ENCODE measurements at regions not wholly inside any gene's neighbourhood (a gene's known extent, or its start where the extent isn't known, plus 50 kb on each side); places are given as distances from the start of the nearest gene placed in this dataset.
A peak's percentile ranks its signal among the peaks of the same experiment; 100 is the strongest.

- Histone ChIP-seq H3K9me3 (ENCODE audit: control insufficient read depth, low read length) (no peaks in the 10 kb centered on the region), H3K4me3 (ENCODE audit: extremely low read depth, insufficient read depth, low read length, poor library complexity, severe bottlenecking) (no peak overlapping the region), H3K4me1 (ENCODE audit: control insufficient read depth, insufficient read depth, low read length, poor library complexity, severe bottlenecking) (peaks cover 3% of the 10 kb centered on the region), H3K36me3 (ENCODE audit: control insufficient read depth, insufficient read depth, low read length) (no peaks in the 10 kb centered on the region), H3K27ac (ENCODE audit: low read depth, low read length, severe bottlenecking) (no peak overlapping the region)
- WGBS, 2 experiments (ENCODE audit: insufficient coverage in 2 of 2) = no CpG with 5 or more reads among the region's 1 CpG
Measured at GRCh38 chr4:179415037-179415846, 1973.0 kb upstream of the AGA start.

- H3K36me3 ChIP-seq (ENCODE audit: control insufficient read depth, insufficient read depth, low read length) = no peaks in the 10 kb centered on the region
- no peak overlapping the region for H3K4me3 ChIP-seq (ENCODE audit: extremely low read depth, insufficient read depth, low read length, poor library complexity, severe bottlenecking)
- peaks cover 3% of the 10 kb centered on the region for H3K4me1 ChIP-seq (ENCODE audit: control insufficient read depth, insufficient read depth, low read length, poor library complexity, severe bottlenecking)
- H3K9me3 ChIP-seq (ENCODE audit: control insufficient read depth, low read length) = no peaks in the 10 kb centered on the region
- no peak overlapping the region for H3K27ac ChIP-seq (ENCODE audit: low read depth, low read length, severe bottlenecking)
- no CpG with 5 or more reads among the region's 1 CpG for WGBS, 2 experiments (ENCODE audit: insufficient coverage in 2 of 2)
Measured at GRCh38 chr4:179415847-179416223, 1973.6 kb upstream of the AGA start.

GRCh38 chr4:179417357-179417756, 1975.1 kb upstream of the AGA start:
- H3K4me1 ChIP-seq (ENCODE audit: control insufficient read depth, insufficient read depth, low read length, poor library complexity, severe bottlenecking) = peaks cover 3% of the 10 kb centered on the region
- H3K4me3 ChIP-seq (ENCODE audit: extremely low read depth, insufficient read depth, low read length, poor library complexity, severe bottlenecking) = no peak overlapping the region
- H3K36me3 ChIP-seq (ENCODE audit: control insufficient read depth, insufficient read depth, low read length) = no peaks in the 10 kb centered on the region
- no peaks in the 10 kb centered on the region for H3K9me3 ChIP-seq (ENCODE audit: control insufficient read depth, low read length)
- H3K27ac ChIP-seq (ENCODE audit: low read depth, low read length, severe bottlenecking) = no peak overlapping the region
- no CpG with 5 or more reads among the region's 2 CpGs for WGBS, 2 experiments (ENCODE audit: insufficient coverage in 2 of 2)

- 90 to 100% methylated on average over 2 to 3 of the region's 4 CpGs for WGBS, 2 experiments (ENCODE audit: insufficient coverage in 2 of 2)
- Histone ChIP-seq H3K27ac (ENCODE audit: low read depth, low read length, severe bottlenecking) (no peak overlapping the region), H3K36me3 (ENCODE audit: control insufficient read depth, insufficient read depth, low read length) (no peaks in the 10 kb centered on the region), H3K4me1 (ENCODE audit: control insufficient read depth, insufficient read depth, low read length, poor library complexity, severe bottlenecking) (no peaks in the 10 kb centered on the region), H3K4me3 (ENCODE audit: extremely low read depth, insufficient read depth, low read length, poor library complexity, severe bottlenecking) (no peak overlapping the region), H3K9me3 (ENCODE audit: control insufficient read depth, low read length) (no peaks in the 10 kb centered on the region)
Measured at GRCh38 chr4:179437962-179438361, 1995.7 kb upstream of the AGA start.

- 100% methylated on average over 1 of the region's 1 CpG; no CpG with 5 or more reads in 1 of the 2 experiments for WGBS, 2 experiments (ENCODE audit: insufficient coverage in 2 of 2)
- H3K36me3 ChIP-seq (ENCODE audit: control insufficient read depth, insufficient read depth, low read length) = no peaks in the 10 kb centered on the region
- no peaks in the 10 kb centered on the region for H3K9me3 ChIP-seq (ENCODE audit: control insufficient read depth, low read length)
- H3K4me3 ChIP-seq (ENCODE audit: extremely low read depth, insufficient read depth, low read length, poor library complexity, severe bottlenecking) = no peak overlapping the region
- no peak overlapping the region for H3K27ac ChIP-seq (ENCODE audit: low read depth, low read length, severe bottlenecking)
- no peaks in the 10 kb centered on the region for H3K4me1 ChIP-seq (ENCODE audit: control insufficient read depth, insufficient read depth, low read length, poor library complexity, severe bottlenecking)
Measured at GRCh38 chr4:179441596-179441995, 1999.4 kb upstream of the AGA start.

GRCh38 chr4:179447308-179447707, 2005.1 kb upstream of the AGA start:
- 71% methylated on average over 1 of the region's 2 CpGs; no CpG with 5 or more reads in 1 of the 2 experiments for WGBS, 2 experiments (ENCODE audit: insufficient coverage in 2 of 2)
- no peak overlapping the region for H3K4me3 ChIP-seq (ENCODE audit: extremely low read depth, insufficient read depth, low read length, poor library complexity, severe bottlenecking)
- no peak overlapping the region for H3K27ac ChIP-seq (ENCODE audit: low read depth, low read length, severe bottlenecking)
- H3K4me1 ChIP-seq (ENCODE audit: control insufficient read depth, insufficient read depth, low read length, poor library complexity, severe bottlenecking) = no peaks in the 10 kb centered on the region
- no peaks in the 10 kb centered on the region for H3K36me3 ChIP-seq (ENCODE audit: control insufficient read depth, insufficient read depth, low read length)
- no peaks in the 10 kb centered on the region for H3K9me3 ChIP-seq (ENCODE audit: control insufficient read depth, low read length)

- H3K36me3 ChIP-seq (ENCODE audit: control insufficient read depth, insufficient read depth, low read length) = no peaks in the 10 kb centered on the region
- peak overlapping the region; percentile 48 for H3K27ac ChIP-seq (ENCODE audit: low read depth, low read length, severe bottlenecking)
- H3K4me3 ChIP-seq (ENCODE audit: extremely low read depth, insufficient read depth, low read length, poor library complexity, severe bottlenecking) = no peak overlapping the region
- WGBS, 2 experiments (ENCODE audit: insufficient coverage in 2 of 2) = 68 to 90% methylated on average over 2 to 4 of the region's 8 CpGs
- no peaks in the 10 kb centered on the region for H3K9me3 ChIP-seq (ENCODE audit: control insufficient read depth, low read length)
- H3K4me1 ChIP-seq (ENCODE audit: control insufficient read depth, insufficient read depth, low read length, poor library complexity, severe bottlenecking) = no peaks in the 10 kb centered on the region
Measured at GRCh38 chr4:179465131-179465797, 2023.0 kb upstream of the AGA start.

GRCh38 chr4:179467878-179468277, 2025.6 kb upstream of the AGA start:
- Histone ChIP-seq H3K36me3 (ENCODE audit: control insufficient read depth, insufficient read depth, low read length) (no peaks in the 10 kb centered on the region), H3K9me3 (ENCODE audit: control insufficient read depth, low read length) (no peaks in the 10 kb centered on the region), H3K4me1 (ENCODE audit: control insufficient read depth, insufficient read depth, low read length, poor library complexity, severe bottlenecking) (no peaks in the 10 kb centered on the region), H3K27ac (ENCODE audit: low read depth, low read length, severe bottlenecking) (no peak overlapping the region), H3K4me3 (ENCODE audit: extremely low read depth, insufficient read depth, low read length, poor library complexity, severe bottlenecking) (no peak overlapping the region)
- no CpG with 5 or more reads among the region's 1 CpG for WGBS, 2 experiments (ENCODE audit: insufficient coverage in 2 of 2)

- H3K36me3 ChIP-seq (ENCODE audit: control insufficient read depth, insufficient read depth, low read length) = no peaks in the 10 kb centered on the region
- no peak overlapping the region for H3K27ac ChIP-seq (ENCODE audit: low read depth, low read length, severe bottlenecking)
- no peak overlapping the region for H3K4me3 ChIP-seq (ENCODE audit: extremely low read depth, insufficient read depth, low read length, poor library complexity, severe bottlenecking)
- no peaks in the 10 kb centered on the region for H3K4me1 ChIP-seq (ENCODE audit: control insufficient read depth, insufficient read depth, low read length, poor library complexity, severe bottlenecking)
- no peaks in the 10 kb centered on the region for H3K9me3 ChIP-seq (ENCODE audit: control insufficient read depth, low read length)
Measured at GRCh38 chr4:179472164-179472563, 2029.9 kb upstream of the AGA start.

GRCh38 chr4:179478608-179479007, 2036.4 kb upstream of the AGA start:
- Histone ChIP-seq H3K27ac (ENCODE audit: low read depth, low read length, severe bottlenecking) (no peak overlapping the region), H3K4me1 (ENCODE audit: control insufficient read depth, insufficient read depth, low read length, poor library complexity, severe bottlenecking) (no peaks in the 10 kb centered on the region), H3K9me3 (ENCODE audit: control insufficient read depth, low read length) (no peaks in the 10 kb centered on the region), H3K4me3 (ENCODE audit: extremely low read depth, insufficient read depth, low read length, poor library complexity, severe bottlenecking) (no peak overlapping the region), H3K36me3 (ENCODE audit: control insufficient read depth, insufficient read depth, low read length) (no peaks in the 10 kb centered on the region)

GRCh38 chr4:179485781-179486180, 2043.5 kb upstream of the AGA start:
- Histone ChIP-seq H3K36me3 (ENCODE audit: control insufficient read depth, insufficient read depth, low read length) (no peaks in the 10 kb centered on the region), H3K4me1 (ENCODE audit: control insufficient read depth, insufficient read depth, low read length, poor library complexity, severe bottlenecking) (no peaks in the 10 kb centered on the region), H3K4me3 (ENCODE audit: extremely low read depth, insufficient read depth, low read length, poor library complexity, severe bottlenecking) (no peak overlapping the region), H3K9me3 (ENCODE audit: control insufficient read depth, low read length) (no peaks in the 10 kb centered on the region), H3K27ac (ENCODE audit: low read depth, low read length, severe bottlenecking) (no peak overlapping the region)
- WGBS, 2 experiments (ENCODE audit: insufficient coverage in 2 of 2) = no CpG with 5 or more reads among the region's 3 CpGs

Data from mesodermal cell (in vitro differentiated cells).